ENCODE measurements at regions not wholly inside any gene's neighbourhood (a gene's known extent, or its start where the extent isn't known, plus 50 kb on each side); places are given as distances from the start of the nearest gene placed in this dataset.

GRCh38 chr1:18055156-18055555 is 52.4 kb upstream of the IGSF21 start:
- DNase-seq, result no peak
- Histone ChIP-seq H3K4me1 (ENCODE audit: control insufficient read depth in 2 of 2, insufficient read depth in 2 of 2, low read length in 2 of 2) (no peaks in the 10 kb centered on the region), H3K9me3 (ENCODE audit: control extremely low read depth in 1 of 3, control insufficient read depth in 2 of 3, insufficient read depth in 1 of 3, low read length in 2 of 3) (no peaks in the 10 kb centered on the region), H3K36me3 (replicated peaks in 1 of 2; ENCODE audit: control extremely low read depth in 1 of 2, control insufficient read depth in 1 of 2, extremely low read depth in 1 of 2, insufficient read depth in 2 of 2, low read length in 1 of 2) (no peaks in the 10 kb centered on the region), H3K27ac (ENCODE audit: low read length in 2 of 2) (no peak overlapping the region), H3K4me3 (ENCODE audit: control extremely low read depth in 1 of 5, extremely low read depth in 1 of 5, insufficient read depth in 1 of 5, low read depth in 2 of 5, low read length in 4 of 5) (no peak overlapping the region), H2AFZ (ENCODE audit: insufficient read depth, low read depth, low read length, poor library complexity, severe bottlenecking) (no peak overlapping the region), H3K79me2 (ENCODE audit: control insufficient read depth, insufficient read depth, low read length) (no peaks in the 10 kb centered on the region), H4K20me1 (ENCODE audit: control insufficient read depth, insufficient read depth, low read length, poor library complexity, severe bottlenecking) (no peaks in the 10 kb centered on the region), H3K4me2 (replicated peaks; ENCODE audit: low read depth, low read length, poor library complexity, severe bottlenecking) (no peak overlapping the region), H3K9ac (ENCODE audit: low read length) (no peak overlapping the region), H3K27me3 (replicated peaks in 1 of 4; ENCODE audit: control extremely low read depth in 1 of 4, control insufficient read depth in 3 of 4, insufficient read depth in 4 of 4, low read length in 3 of 4) (peaks cover 0 to 3% (median 0%) of the 10 kb centered on the region in 4 experiments)
- ATAC-seq (ENCODE audit: low read depth), result no peak
- CTCF ChIA-PET, result no interaction called here
- Mint-ChIP-seq H3K27me3 (no peaks in the 10 kb centered on the region), H3K27ac (no peak overlapping the region), H3K4me3 (no peak overlapping the region), H3K9me3 (ENCODE audit: insufficient read depth) (no peaks in the 10 kb centered on the region), H3K4me1 (no peaks in the 10 kb centered on the region)
- TF ChIP-seq, protein P1, sequence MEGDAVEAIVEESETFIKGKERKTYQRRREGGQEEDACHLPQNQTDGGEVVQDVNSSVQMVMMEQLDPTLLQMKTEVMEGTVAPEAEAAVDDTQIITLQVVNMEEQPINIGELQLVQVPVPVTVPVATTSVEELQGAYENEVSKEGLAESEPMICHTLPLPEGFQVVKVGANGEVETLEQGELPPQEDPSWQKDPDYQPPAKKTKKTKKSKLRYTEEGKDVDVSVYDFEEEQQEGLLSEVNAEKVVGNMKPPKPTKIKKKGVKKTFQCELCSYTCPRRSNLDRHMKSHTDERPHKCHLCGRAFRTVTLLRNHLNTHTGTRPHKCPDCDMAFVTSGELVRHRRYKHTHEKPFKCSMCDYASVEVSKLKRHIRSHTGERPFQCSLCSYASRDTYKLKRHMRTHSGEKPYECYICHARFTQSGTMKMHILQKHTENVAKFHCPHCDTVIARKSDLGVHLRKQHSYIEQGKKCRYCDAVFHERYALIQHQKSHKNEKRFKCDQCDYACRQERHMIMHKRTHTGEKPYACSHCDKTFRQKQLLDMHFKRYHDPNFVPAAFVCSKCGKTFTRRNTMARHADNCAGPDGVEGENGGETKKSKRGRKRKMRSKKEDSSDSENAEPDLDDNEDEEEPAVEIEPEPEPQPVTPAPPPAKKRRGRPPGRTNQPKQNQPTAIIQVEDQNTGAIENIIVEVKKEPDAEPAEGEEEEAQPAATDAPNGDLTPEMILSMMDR (IDR thresholded peaks at IDR 0.05), result no peak
- TF ChIP-seq EZH2 (IDR thresholded peaks at IDR 0.05; ENCODE audit: borderline replicate concordance, insufficient read depth, low read depth, low read length, poor library complexity, severe bottlenecking), result no peak
- POLR2A ChIA-PET, result no interaction called here
- WGBS (ENCODE audit: insufficient coverage), result 98% methylated on average over 7 of the region's 14 CpGs
- intact Hi-C loops (cut with micrococcal nuclease), result no loop called here

GRCh38 chr1:18056545-18056944 is 51.1 kb upstream of the IGSF21 start:
- TF ChIP-seq, protein P1 (IDR thresholded peaks at IDR 0.05), result no peak
- no peak for TF ChIP-seq EZH2 (IDR thresholded peaks at IDR 0.05; ENCODE audit: borderline replicate concordance, insufficient read depth, low read depth, low read length, poor library complexity, severe bottlenecking)
- Mint-ChIP-seq H3K9me3 (ENCODE audit: insufficient read depth) (no peaks in the 10 kb centered on the region), H3K27me3 (no peaks in the 10 kb centered on the region), H3K4me3 (no peak overlapping the region), H3K27ac (no peak overlapping the region), H3K4me1 (no peaks in the 10 kb centered on the region)
- Histone ChIP-seq H3K27ac (ENCODE audit: low read length in 2 of 2) (no peak overlapping the region), H3K79me2 (ENCODE audit: control insufficient read depth, insufficient read depth, low read length) (no peaks in the 10 kb centered on the region), H3K9me3 (ENCODE audit: control extremely low read depth in 1 of 3, control insufficient read depth in 2 of 3, insufficient read depth in 1 of 3, low read length in 2 of 3) (no peaks in the 10 kb centered on the region), H3K4me1 (ENCODE audit: control insufficient read depth in 2 of 2, insufficient read depth in 2 of 2, low read length in 2 of 2) (no peaks in the 10 kb centered on the region), H3K36me3 (replicated peaks in 1 of 2; ENCODE audit: control extremely low read depth in 1 of 2, control insufficient read depth in 1 of 2, extremely low read depth in 1 of 2, insufficient read depth in 2 of 2, low read length in 1 of 2) (no peaks in the 10 kb centered on the region), H4K20me1 (ENCODE audit: control insufficient read depth, insufficient read depth, low read length, poor library complexity, severe bottlenecking) (no peaks in the 10 kb centered on the region), H3K27me3 (replicated peaks in 1 of 4; ENCODE audit: control extremely low read depth in 1 of 4, control insufficient read depth in 3 of 4, insufficient read depth in 4 of 4, low read length in 3 of 4) (peaks cover 0 to 3% (median 0%) of the 10 kb centered on the region in 4 experiments), H3K4me2 (replicated peaks; ENCODE audit: low read depth, low read length, poor library complexity, severe bottlenecking) (no peak overlapping the region), H3K4me3 (ENCODE audit: control extremely low read depth in 1 of 5, extremely low read depth in 1 of 5, insufficient read depth in 1 of 5, low read depth in 2 of 5, low read length in 4 of 5) (no peak overlapping the region), H3K9ac (ENCODE audit: low read length) (no peak overlapping the region), H2AFZ (ENCODE audit: insufficient read depth, low read depth, low read length, poor library complexity, severe bottlenecking) (no peak overlapping the region)
- ChIA-PET POLR2A (no interaction called here), CTCF (no interaction called here)
- 100% methylated on average over 1 of the region's 1 CpG for WGBS (ENCODE audit: insufficient coverage)
- no peak for DNase-seq
- intact Hi-C loops (cut with micrococcal nuclease), result no loop called here
- no peak for ATAC-seq (ENCODE audit: low read depth)
